ENCODE measurements at regions not wholly inside any gene's neighbourhood (a gene's known extent, or its start where the extent isn't known, plus 50 kb on each side); places are given as distances from the start of the nearest gene placed in this dataset.

GRCh38 chr6:40322336-40322735 is 264.8 kb downstream of the LRFN2 start:
- Histone ChIP-seq H3K4me3 (no peak overlapping the region), H3K27me3 (peaks cover 46% of the 10 kb centered on the region), H3K27ac (no peak overlapping the region), H3K36me3 (no peaks in the 10 kb centered on the region), H3K9me3 (peaks cover 0 to 10% (median 0%) of the 10 kb centered on the region in 3 donors), H3K4me1 (peaks cover 0 to 10% (median 3%) of the 10 kb centered on the region in 3 donors)
- TF ChIP-seq POLR2AphosphoS5 (IDR thresholded peaks at IDR 0.05) (no peak), POLR2A (IDR thresholded peaks at IDR 0.05) (no peak), EP300 (IDR thresholded peaks at IDR 0.05) (no peak), CTCF (IDR thresholded peaks at IDR 0.05) (no peak)
- WGBS, 2 donors (ENCODE audit: low coverage in 1 of 2): 73 to 82% methylated on average over 4 to 8 of the region's 9 CpGs
- no peak for ATAC-seq

GRCh38 chr6:40321616-40322015 is 265.5 kb downstream of the LRFN2 start:
- no peak for ATAC-seq
- no peaks in the 10 kb centered on the region for H3K36me3 ChIP-seq
- no peak overlapping the region for H3K27ac ChIP-seq
- WGBS, 2 donors (ENCODE audit: low coverage in 1 of 2): 76 to 95% methylated on average over 2 to 4 of the region's 7 CpGs
- TF ChIP-seq POLR2A (IDR thresholded peaks at IDR 0.05) (no peak), POLR2AphosphoS5 (IDR thresholded peaks at IDR 0.05) (no peak), EP300 (IDR thresholded peaks at IDR 0.05) (no peak), CTCF (IDR thresholded peaks at IDR 0.05) (no peak)
- peaks cover 0 to 10% (median 0%) of the 10 kb centered on the region in 3 donors for H3K9me3 ChIP-seq
- H3K4me1 ChIP-seq: peaks cover 0 to 5% (median 1%) of the 10 kb centered on the region in 3 donors
- H3K4me3 ChIP-seq: no peak overlapping the region
- peaks cover 46% of the 10 kb centered on the region for H3K27me3 ChIP-seq

- WGBS, 2 donors (ENCODE audit: low coverage in 1 of 2): 75 to 100% methylated on average over 1 to 2 of the region's 2 CpGs
- Histone ChIP-seq H3K4me1 (no peaks in the 10 kb centered on the region), H3K27ac (no peak overlapping the region), H3K9me3 (peaks cover 0 to 10% (median 0%) of the 10 kb centered on the region in 3 donors), H3K36me3 (no peaks in the 10 kb centered on the region), H3K4me3 (no peak overlapping the region), H3K27me3 (peaks cover 46% of the 10 kb centered on the region)
- TF ChIP-seq EP300 (IDR thresholded peaks at IDR 0.05): no peak
- no peak for TF ChIP-seq POLR2AphosphoS5 (IDR thresholded peaks at IDR 0.05)
- TF ChIP-seq POLR2A (IDR thresholded peaks at IDR 0.05): no peak
- TF ChIP-seq CTCF (IDR thresholded peaks at IDR 0.05): no peak
- no peak for ATAC-seq
Observed at GRCh38 chr6:40320947-40321346, 266.2 kb downstream of the LRFN2 start.

DNA sequence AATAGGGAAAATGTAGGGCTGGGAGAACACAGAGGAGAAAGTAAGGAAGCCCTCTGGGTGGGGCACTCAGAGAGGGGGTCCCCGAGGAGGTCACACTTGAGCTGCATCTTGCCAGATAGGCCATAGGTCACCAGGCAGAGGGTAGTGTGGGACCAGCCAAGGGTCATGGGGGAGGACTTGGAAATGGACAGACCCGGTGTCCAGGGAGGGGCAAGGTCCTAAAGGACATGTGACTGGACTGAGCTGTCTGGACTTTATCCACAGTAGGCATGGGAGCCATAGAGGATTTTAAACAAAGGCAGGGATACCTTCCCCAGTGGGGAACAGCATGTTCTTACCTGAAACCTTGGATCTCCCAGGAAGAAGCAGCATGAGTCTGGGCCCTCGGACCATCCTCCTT is 266.7 kb downstream of the LRFN2 start:
- peaks cover 49% of the 10 kb centered on the region for H3K27me3 ChIP-seq
- H3K4me3 ChIP-seq: no peak overlapping the region
- H3K27ac ChIP-seq: no peak overlapping the region
- no peak for TF ChIP-seq POLR2AphosphoS5 (IDR thresholded peaks at IDR 0.05)
- no peaks in the 10 kb centered on the region for H3K36me3 ChIP-seq
- no peak for ATAC-seq
- no peaks in the 10 kb centered on the region for H3K4me1 ChIP-seq
- 49 to 100% methylated on average over 1 to 2 of the region's 3 CpGs for WGBS, 2 donors (ENCODE audit: low coverage in 1 of 2)
- peaks cover 0 to 10% (median 0%) of the 10 kb centered on the region in 3 donors for H3K9me3 ChIP-seq

DNA sequence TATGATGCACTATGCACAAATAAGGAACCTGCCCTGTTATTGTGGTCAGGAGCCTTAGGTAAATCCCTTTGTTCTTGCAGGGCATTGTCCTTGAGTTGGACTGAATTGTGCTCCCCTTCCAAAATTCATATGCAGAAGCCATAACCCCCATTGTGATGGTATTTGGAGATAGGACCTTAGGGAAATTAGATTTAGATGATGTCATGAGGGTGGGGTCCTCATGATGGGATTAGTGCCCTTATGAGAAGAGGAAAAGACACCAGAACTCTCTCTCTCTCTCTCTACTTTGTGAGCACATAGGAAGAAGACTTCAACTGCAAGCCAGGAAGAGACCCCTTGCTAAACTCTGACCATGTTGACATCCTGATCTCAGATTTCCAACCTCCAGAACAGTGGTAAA is 268.0 kb downstream of the LRFN2 start:
- Histone ChIP-seq H3K9me3 (peaks cover 0 to 10% (median 0%) of the 10 kb centered on the region in 3 donors), H3K4me1 (no peaks in the 10 kb centered on the region), H3K27ac (no peak overlapping the region), H3K36me3 (no peaks in the 10 kb centered on the region), H3K4me3 (no peak overlapping the region), H3K27me3 (peaks cover 42% of the 10 kb centered on the region)
- ATAC-seq: no peak
- TF ChIP-seq CTCF (IDR thresholded peaks at IDR 0.05) (no peak), POLR2A (IDR thresholded peaks at IDR 0.05) (no peak), EP300 (IDR thresholded peaks at IDR 0.05) (no peak), POLR2AphosphoS5 (IDR thresholded peaks at IDR 0.05) (no peak)

Measured in gastroesophageal sphincter (tissue), 4 donors.